ENCODE measurements at regions not wholly inside any gene's neighbourhood (a gene's known extent, or its start where the extent isn't known, plus 50 kb on each side); places are given as distances from the start of the nearest gene placed in this dataset.

- TF ChIP-seq CTCF (IDR thresholded peaks at IDR 0.05) (no peak), EP300 (IDR thresholded peaks at IDR 0.05) (no peak), BHLHE40 (IDR thresholded peaks at IDR 0.05; ENCODE audit: low read depth, low read length) (no peak), ESRRA (IDR thresholded peaks at IDR 0.05; ENCODE audit: borderline replicate concordance, low read length) (no peak), MAZ (IDR thresholded peaks at IDR 0.05; ENCODE audit: borderline replicate concordance, low read depth, low read length) (no peak), CEBPB (IDR thresholded peaks at IDR 0.05) (no peak)
- TF ChIP-seq, protein P1, sequence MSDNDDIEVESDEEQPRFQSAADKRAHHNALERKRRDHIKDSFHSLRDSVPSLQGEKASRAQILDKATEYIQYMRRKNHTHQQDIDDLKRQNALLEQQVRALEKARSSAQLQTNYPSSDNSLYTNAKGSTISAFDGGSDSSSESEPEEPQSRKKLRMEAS (IDR thresholded peaks at IDR 0.05): no peak
- TF ChIP-seq, protein P2, sequence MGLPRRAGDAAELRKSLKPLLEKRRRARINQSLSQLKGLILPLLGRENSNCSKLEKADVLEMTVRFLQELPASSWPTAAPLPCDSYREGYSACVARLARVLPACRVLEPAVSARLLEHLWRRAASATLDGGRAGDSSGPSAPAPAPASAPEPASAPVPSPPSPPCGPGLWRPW (IDR thresholded peaks at IDR 0.05): no peak
These were observed 100.5 kb upstream of the SLC38A2 start for GRCh38 chr12:46472893-46473633.

Data from A549 (cell line).